ENCODE measurements at regions not wholly inside any gene's neighbourhood (a gene's known extent, or its start where the extent isn't known, plus 50 kb on each side); places are given as distances from the start of the nearest gene placed in this dataset.

GRCh38 chr5:74316064-74316603, 324.4 kb downstream of the ENC1 start:
- no peak for DNase-seq (ENCODE audit: low spot score)

- DNase-seq (ENCODE audit: low spot score): no peak
Observed at GRCh38 chr5:74314906-74315305, 325.6 kb downstream of the ENC1 start.

- no peak for DNase-seq (ENCODE audit: low spot score)
Observed at GRCh38 chr5:74313896-74314295, 326.6 kb downstream of the ENC1 start.

GRCh38 chr5:74312746-74313145, 327.8 kb downstream of the ENC1 start:
- no peak for DNase-seq (ENCODE audit: low spot score)

GRCh38 chr5:74311961-74312360, 328.6 kb downstream of the ENC1 start:
- no peak for DNase-seq (ENCODE audit: low spot score)

GRCh38 chr5:74310997-74311930, 329.3 kb downstream of the ENC1 start:
- DNase-seq (ENCODE audit: low spot score): no peak

GRCh38 chr5:74310386-74310785, 330.1 kb downstream of the ENC1 start:
- DNase-seq (ENCODE audit: low spot score): no peak

GRCh38 chr5:74309050-74309449, 331.5 kb downstream of the ENC1 start:
- DNase-seq (ENCODE audit: low spot score): no peak

GRCh38 chr5:74306845-74307244, 333.7 kb downstream of the ENC1 start:
- DNase-seq (ENCODE audit: low spot score): no peak

GRCh38 chr5:74304536-74304935, 336.0 kb downstream of the ENC1 start:
- DNase-seq (ENCODE audit: low spot score): no peak

- no peak for DNase-seq (ENCODE audit: low spot score)
Observed at GRCh38 chr5:74303578-74303977, 336.9 kb downstream of the ENC1 start.

GRCh38 chr5:74301576-74301975, 339.0 kb downstream of the ENC1 start:
- DNase-seq (ENCODE audit: low spot score): no peak

GRCh38 chr5:74300808-74301389, 339.6 kb downstream of the ENC1 start:
- no peak for DNase-seq (ENCODE audit: low spot score)

- DNase-seq (ENCODE audit: low spot score): no peak
Observed at GRCh38 chr5:74299833-74300232, 340.7 kb downstream of the ENC1 start.

GRCh38 chr5:74296685-74297408, 343.7 kb downstream of the ENC1 start:
- DNase-seq (ENCODE audit: low spot score): no peak

- no peak for DNase-seq (ENCODE audit: low spot score)
Observed at GRCh38 chr5:74295676-74296075, 344.9 kb downstream of the ENC1 start.

- DNase-seq (ENCODE audit: low spot score): no peak
Observed at GRCh38 chr5:74295141-74295540, 345.4 kb downstream of the ENC1 start.

GRCh38 chr5:74294231-74294705, 346.3 kb downstream of the ENC1 start:
- no peak for DNase-seq (ENCODE audit: low spot score)

- DNase-seq (ENCODE audit: low spot score): no peak
Observed at GRCh38 chr5:74293182-74293581, 347.3 kb downstream of the ENC1 start.

- DNase-seq (ENCODE audit: low spot score): no peak
Observed at GRCh38 chr5:74290634-74291241, 349.8 kb downstream of the ENC1 start.

GRCh38 chr5:74289691-74290090, 350.8 kb downstream of the ENC1 start:
- no peak for DNase-seq (ENCODE audit: low spot score)

GRCh38 chr5:74289238-74289637, 351.3 kb downstream of the ENC1 start:
- no peak for DNase-seq (ENCODE audit: low spot score)

Measured in cerebellar cortex (tissue), 1 donor.